ENCODE measurements at regions not wholly inside any gene's neighbourhood (a gene's known extent, or its start where the extent isn't known, plus 50 kb on each side); places are given as distances from the start of the nearest gene placed in this dataset.

DNA sequence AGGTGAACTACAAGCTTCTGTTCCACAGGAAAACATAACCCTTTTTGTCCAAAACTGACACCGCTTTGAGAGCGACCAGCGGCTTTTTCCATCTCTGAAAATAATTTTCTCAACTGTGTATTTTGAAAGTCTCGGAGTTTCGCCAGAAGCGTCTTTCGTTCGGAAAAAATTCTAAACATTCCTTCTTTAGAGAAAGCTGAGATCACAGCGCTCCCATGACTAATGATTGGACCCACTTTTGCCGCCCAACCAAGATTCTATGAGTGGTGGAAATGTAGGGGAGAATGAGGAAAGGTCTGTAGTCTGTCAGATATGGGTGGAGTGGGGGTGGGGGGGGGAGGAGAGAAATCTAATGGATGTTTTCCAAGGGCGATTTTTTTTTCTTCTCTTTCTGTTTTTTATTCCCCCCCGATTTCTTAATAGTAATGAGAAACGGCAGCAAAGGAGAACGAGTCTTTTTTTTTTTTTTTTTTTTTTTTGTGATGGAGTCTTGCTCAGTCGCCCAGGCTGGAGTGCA, 189.3 kb downstream of the TRIM27 start:
- no peak for DNase-seq (ENCODE audit: low read depth, low spot score)

DNA sequence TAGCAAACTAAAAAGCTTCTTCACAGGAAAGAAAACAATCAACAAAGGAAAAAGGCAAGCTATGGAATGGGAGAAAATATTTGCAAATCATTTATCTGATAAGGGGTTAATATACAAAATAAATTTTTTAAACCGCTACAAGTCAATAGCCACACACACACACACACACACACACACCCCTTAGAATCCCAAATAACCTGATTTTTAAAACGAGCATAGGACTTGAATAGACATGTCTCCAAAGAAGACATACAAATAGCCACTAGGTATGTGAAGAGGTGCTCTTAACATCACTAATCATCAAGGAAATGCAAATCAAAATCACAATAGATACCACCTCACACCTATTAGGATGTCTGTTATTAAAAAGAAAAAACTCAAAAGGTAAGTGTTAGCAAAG, 187.7 kb downstream of the TRIM27 start:
- DNase-seq (ENCODE audit: low read depth, low spot score), result no peak

DNA sequence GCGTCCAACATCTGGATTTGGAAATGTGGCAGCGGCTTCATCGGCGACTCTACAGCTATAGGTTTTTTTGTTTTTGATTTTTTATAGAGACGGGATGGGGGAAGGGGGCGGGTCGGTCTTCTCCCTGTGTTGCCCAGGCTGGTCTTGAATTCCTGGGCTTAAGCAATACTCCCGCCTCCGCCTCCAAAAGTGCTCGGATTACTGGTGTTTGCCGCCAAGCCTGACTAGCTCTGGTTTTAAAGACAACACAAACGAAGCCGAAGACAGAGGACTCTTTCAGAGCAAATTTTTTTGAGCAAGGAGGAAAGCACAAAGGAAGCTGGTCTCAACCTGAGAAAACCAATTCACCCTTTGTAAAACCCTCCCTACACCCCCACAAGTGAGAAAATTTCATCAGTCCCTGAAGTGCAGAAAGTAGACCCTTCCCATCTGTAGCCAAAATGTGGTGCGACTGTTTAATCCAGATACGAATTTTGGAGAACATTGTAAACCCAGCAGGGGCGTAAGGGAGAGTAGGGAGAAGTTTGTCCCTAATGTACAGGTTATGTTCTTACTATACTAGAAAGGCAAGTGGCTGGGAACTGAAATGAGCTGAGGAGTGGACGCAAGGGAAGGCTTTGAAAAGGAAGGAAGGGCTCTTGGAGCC, 185.9 kb downstream of the TRIM27 start:
- DNase-seq (ENCODE audit: low read depth, low spot score), result no peak

DNA sequence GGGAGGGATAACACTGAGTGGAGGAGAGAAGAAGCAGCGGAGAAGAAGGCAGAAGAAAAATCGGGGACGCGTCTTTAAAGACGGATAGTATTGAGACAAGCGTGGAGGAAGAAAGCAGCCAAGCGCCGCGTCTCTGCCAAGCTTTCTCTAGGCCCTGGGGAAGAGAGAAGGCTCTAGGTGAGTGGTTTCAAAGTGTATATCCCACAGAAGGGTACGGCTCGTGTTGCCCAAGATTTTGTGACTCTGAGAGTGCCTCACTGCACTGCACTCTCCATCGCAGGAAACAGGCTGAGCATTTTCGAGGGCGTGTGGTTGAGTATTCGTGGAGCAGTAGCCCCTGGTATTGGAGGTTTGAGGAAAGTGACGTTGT, 185.4 kb downstream of the TRIM27 start:
- no peak for DNase-seq (ENCODE audit: low read depth, low spot score)

DNA sequence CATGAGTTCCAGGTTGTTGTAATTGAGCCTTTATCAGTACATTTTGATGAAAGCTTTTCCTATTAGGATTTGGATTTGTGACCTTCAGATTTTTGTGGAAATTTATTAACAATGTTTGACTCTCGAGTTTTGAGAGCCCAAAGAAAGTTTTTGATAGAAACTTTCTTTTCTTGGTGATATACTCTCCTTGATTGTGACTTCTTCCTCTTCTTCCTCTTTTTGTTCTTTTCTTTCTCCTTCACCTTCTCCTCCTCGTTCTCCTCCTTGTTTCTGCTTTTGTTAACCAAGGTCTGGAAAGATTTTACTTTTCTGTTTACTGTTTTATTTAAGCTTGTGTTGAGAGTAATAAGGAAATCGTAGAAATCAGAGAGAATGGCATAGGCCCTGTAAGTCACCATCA, 182.4 kb downstream of the TRIM27 start:
- no peak for DNase-seq (ENCODE audit: low read depth, low spot score)

DNA sequence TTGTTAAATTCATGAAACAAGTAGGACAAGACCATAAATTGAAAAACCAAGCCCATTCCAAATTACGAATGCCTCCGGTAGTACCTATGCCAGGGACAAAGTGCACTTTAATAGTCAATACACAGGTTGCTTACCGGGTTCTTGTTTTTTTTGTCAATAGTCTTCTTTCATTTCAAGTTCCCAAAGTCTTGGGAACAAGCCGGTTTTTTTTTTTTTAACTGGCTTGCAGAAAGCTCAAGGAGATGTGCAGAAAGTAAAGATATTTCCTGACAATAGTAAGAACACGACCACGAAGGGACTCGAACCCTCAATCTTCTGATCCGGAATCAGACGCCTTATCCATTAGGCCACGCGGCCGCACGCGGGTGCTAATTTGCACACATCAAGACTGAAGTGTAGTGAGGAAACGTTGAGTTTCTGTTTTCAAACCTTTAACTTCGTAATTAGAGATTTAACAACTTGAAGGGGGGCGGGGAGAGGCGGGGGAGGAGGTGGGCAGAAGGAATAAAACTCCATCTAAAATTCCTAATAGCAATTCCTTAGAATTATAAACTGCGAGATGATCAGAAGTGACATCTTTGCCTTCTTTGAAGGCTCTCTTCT, 181.0 kb downstream of the TRIM27 start:
- no peak for DNase-seq (ENCODE audit: low read depth, low spot score)

DNA sequence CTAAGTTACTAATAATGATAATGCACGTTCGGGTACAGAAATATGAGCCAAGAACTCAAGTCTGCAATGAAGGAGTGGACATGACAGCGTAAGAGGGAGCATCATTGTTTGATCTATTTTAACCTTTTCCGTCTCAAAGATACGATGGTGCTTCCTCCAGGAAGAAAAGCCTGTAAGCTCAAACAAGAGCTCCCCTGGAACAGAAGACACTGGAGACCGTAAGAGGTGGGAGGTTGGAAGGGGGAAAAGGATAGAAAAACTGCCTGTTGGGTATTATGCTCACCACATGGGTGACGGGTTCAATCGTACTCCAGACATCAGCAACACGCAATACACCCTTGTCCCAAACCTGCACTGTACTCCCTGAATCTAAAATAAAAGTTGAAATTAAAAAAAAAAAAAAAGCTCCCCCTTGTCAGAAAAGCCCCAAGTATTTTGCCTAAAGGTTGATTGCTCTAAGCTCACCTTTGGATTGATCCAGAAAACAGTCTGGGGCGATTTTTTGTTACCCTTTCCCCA, 180.5 kb downstream of the TRIM27 start:
- DNase-seq (ENCODE audit: low read depth, low spot score), result no peak

DNA sequence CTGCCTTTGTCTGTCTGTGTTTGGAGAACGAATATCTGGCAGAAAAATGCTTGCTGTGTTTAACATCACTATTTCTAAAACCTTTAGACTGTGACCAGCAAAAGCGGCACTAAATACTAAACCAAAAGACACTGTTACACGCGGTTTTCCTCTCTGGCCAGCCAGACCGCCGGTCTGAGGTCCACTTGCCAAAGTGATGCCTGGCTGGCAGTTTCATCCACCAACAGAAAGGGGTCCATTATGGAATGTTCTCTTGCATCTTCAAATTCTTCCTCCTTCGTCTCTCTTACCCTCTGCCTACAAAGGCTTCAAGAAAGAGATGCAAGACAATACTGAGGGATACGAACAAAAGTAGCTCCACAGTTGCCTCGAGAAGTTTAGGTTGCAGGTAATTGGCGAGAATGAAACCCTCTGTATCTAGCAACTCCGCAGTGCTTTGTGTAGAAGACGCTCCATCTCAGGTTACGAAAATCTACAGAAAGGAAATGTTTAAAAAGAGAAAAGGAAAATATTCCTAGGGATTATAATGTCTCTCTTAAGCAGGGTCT, 176.6 kb downstream of the TRIM27 start:
- DNase-seq (ENCODE audit: low read depth, low spot score), result no peak

DNA sequence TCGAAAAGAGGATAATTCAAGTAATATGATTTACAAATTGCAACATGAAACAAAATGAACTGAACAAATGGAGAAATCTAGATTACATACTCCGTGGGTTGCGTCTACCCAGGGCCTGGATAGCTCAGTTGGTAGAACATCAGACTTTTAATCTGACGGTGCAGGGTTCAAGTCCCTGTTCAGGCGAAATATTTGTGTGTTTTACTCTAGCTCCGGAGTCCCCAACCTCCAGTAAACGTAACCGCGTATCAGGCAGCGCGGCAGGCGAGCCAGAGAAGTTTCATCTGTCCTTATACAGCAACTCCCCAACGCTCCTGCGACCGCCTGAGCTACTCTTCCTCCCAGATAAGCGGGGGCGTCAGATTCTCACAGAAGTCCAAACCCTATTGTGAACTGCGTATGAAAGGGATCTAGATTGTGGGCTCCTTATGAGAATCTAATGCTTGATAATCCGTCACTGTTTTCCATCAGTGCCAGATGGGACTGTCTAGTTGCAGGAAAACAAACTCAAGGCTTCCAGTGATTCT, 176.1 kb downstream of the TRIM27 start:
- DNase-seq (ENCODE audit: low read depth, low spot score), result no peak

DNA sequence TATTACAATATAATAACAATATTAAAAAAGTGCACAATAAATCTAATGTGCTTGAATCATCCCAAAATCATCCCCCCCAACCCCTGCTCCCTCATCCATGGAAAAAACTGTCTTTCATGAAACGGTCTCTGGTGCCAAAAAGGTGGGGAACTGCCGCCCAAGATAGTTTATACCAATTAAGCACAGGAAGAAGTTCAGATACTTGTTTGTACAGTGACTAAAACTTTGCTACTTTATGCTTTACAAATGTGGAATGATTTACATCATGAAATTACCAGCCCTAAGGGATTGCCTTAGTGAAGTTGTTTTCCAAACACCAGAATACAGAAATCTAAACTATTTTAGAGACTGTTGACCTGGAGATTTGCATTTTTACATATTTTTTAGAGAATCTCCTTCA, 175.6 kb downstream of the TRIM27 start:
- DNase-seq (ENCODE audit: low read depth, low spot score), result no peak

DNA sequence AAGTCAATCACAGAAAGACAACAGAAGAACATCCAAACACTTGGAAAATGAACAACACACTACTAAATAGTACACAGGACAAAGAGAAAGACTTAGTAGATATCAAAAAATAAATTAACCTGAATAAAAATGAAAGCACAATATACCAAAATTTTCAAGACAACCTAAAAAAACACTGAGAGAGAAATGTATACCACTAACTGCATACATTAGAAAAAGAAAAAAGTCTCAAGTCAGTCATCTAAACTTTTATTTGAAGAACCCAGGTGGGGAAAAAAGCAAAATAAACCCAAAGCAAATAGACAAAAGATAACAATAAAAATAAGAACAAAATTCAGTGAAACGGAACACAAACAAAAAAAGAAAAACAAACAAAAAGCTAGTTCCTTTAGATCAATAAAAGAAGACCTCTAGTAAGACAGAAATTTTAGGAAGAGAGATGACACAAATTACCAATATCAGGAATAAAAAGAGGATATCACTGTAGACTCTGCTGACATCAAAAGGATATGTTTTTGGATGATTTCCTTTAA, 172.8 kb downstream of the TRIM27 start:
- DNase-seq (ENCODE audit: low read depth, low spot score), result no peak

DNA sequence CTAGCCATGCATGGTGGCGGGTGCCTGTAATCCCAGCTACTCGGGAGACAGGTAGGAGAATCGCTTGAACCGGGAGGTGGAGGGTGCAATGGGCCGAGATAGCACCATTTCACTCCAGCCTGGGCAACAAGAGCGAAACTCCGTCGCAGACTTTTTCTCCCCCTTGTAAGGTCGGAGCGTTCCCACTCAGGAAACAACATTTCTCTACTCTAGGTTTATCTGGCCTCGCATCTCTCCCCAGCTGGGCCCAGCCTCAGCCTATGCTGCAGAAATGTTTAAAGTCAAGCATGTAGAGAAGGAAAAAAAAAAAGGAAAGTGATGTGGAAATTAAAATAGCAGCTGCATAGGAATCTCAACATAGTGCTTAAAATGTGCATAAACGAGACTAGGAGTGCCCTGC, 172.3 kb downstream of the TRIM27 start:
- no peak for DNase-seq (ENCODE audit: low read depth, low spot score)

DNA sequence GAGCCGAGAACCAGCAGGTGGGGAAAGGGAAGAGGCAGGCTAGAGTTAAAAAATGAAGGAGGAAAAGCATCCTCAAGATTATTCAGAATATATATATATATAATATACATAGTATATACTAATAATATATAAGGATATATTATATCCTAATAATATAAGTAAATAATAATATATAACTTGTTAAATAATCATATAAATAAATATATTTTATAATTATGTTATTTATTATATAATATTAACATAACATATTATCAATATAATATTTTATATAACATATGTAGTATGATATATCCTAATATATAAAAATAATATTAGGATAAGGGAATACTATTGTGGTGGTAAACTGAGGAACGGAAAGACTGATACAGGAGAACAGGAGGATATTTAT, 171.8 kb downstream of the TRIM27 start:
- no peak for DNase-seq (ENCODE audit: low read depth, low spot score)

DNA sequence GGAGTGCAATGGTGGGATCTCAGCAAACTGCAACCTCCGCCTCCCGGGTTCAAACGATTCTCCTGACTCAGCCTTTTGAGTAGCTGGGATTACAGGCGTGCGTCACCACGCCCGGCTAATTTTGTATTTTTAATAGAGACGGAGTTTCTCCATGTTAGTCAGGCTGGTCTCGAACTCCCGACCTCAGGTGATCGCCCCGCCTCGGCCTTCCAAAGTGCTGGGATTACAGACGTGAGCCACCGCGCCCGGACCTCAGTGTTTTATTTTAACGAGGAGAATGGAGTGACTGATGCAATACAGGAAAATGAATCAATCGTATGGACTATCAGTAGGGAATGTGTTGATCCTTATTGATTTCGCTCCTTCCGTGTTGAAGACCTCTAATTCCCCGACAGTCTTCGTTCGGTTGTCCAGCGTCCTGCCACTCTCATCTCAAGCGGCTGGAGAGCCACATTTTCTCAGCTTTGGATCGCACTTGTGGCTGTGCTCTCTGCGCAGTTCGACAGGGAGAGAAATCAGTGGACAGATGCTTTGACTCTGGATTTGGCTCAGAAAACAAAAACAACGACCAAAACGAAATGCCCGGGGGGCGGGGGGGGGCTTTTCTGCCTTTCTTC, 166.2 kb downstream of the TRIM27 start:
- DNase-seq (ENCODE audit: low read depth, low spot score), result no peak

DNA sequence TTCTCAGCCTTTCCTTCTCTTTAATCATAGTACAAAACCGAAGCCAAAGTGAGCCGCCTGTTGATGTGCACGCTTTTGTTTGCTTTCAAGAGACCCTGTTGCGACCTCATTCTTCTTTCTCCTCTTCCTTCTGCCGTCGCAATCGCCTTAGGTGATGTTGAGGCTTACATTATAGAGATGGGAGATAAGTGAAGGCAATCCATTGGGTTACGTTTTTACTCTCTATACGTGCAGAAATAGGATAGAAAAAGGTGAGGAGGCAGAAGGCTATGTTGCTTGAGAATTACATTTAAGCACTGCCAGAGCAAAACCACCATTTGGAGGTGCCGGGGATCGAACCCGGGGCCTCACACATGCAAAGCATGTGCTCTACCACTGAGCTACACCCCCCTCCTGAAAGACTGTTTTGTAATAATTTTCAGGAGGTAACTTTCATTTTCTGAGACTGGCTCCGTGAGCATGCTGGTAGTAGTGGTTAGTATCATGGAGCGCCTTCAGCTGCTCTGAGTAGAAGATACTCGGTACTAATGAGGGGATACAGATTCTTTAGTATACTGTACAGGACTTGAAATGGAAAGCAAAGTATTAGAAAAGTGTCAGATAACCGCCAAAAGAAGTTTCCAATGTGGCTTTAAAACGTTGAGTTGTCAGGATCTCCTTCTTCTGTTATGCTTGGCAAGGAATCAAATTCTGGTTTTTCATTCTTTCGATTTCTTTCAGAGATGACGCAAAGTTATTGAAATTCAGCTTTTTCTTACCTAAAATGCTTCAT, 165.6 kb downstream of the TRIM27 start:
- DNase-seq (ENCODE audit: low read depth, low spot score), result no peak

DNA sequence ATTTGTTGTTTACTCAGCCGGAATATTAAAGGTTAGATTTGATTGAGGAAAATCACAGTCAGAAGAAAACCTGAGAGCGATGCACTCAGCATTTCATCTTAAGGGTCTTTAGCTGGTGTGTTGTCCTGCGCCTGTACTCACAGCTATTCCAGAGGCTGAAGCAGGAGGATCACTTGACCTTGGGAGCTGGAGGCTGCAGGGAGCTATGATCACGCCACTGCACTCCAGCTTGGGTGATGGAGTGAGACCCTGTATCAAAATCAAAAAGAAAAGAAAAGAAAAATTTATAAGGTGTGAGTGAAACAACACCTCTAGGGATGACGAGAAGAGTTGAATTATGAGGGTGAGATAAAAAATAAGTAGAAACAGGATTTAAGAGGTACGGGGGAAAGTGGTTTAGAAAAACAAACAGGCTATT, 165.0 kb downstream of the TRIM27 start:
- DNase-seq (ENCODE audit: low read depth, low spot score), result no peak

DNA sequence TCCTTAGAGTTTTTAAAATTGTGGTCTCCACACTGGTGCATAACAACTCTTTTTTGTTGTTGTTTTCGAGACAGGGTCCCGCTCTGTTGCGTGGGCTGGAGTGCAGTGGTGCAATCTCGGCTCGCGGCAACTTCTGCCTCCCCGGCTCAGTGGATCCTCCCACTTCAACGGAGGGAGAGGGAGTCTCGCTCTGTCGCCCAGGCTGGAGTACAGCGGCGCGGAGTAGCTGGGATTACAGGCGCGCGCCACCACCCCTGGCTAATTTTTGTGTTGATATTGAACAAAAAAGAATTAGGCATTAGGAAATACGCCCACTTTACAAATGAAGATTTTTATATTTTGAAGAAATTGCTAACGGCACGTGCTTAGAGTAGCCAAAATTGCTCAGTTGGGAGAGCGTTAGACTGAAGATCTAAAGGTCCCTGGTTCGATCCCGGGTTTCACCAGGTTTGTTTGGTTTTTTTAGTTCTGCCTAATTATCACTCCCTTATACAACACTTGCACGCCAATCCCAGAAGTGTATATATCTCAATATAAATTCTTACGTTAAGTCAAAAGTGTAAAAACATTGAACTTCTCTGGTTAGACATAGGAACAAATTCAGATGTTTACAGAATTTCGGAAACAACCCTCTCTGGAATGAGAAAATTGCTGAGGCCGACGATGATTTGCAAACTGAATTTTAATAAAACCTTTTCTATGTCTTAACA, 159.6 kb downstream of the TRIM27 start:
- DNase-seq (ENCODE audit: low read depth, low spot score), result no peak

DNA sequence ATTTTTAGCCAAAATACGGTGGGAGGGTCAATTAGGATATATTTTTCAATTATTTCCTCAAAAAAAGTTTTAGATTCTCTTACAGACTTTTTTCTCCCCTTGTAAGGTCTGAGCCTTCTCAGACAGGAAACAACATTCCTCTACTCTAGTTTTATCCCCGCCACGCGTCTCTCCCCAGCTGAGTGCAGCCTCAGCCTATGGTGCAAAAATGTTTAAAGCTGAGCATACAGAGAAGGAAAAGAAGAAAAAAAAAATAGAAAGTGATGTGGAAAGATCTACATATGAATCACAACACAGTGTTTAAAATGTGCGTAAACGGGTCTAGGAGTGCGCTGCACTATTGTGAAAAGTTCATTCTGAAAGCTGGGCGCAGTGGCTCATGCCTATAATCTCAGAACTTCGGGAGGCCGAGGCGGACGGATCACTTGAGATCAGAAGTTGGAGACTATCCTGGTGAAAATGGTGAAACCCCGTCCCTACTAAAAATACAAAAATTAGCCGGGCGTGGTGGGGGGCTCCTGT, 159.0 kb downstream of the TRIM27 start:
- no peak for DNase-seq (ENCODE audit: low read depth, low spot score)

DNA sequence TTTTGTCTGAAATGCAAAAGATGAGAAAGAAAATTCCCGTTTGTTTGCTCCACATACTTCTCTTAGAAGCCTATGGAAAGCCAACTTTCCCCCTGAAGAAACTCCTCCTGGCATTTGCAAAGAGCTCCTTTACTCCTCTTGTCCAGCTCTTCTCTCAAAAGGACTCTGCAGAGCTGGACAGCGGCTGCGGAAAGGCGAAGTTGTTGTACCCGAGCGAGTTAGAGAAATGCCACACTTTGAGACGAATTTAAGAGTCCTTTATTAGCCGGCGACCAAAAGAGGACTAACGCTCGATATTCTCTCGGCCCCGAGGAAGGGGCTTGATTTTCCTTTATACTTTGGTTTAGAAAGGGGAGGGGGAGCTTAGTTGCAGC, 157.8 kb downstream of the TRIM27 start:
- DNase-seq (ENCODE audit: low read depth, low spot score), result no peak

DNA sequence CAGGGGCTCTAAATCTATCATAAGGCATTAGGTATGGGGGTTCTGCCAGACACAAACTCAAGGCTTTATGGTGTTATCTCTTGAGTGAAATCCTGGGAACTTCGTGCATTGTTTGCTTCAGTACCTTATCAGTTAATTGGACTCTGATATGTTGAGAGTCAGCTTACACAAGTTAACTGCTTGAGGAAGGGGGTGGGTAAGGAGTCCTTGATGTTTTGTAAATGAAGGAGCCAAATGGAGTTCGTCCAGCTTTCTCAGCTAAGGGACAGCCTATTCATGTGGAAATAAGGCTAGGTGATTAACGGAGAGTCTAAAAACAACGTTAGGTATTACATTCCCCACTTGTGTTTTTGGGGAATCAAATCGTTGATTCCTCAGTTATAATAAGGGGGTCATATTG, 157.4 kb downstream of the TRIM27 start:
- DNase-seq (ENCODE audit: low read depth, low spot score), result no peak

DNA sequence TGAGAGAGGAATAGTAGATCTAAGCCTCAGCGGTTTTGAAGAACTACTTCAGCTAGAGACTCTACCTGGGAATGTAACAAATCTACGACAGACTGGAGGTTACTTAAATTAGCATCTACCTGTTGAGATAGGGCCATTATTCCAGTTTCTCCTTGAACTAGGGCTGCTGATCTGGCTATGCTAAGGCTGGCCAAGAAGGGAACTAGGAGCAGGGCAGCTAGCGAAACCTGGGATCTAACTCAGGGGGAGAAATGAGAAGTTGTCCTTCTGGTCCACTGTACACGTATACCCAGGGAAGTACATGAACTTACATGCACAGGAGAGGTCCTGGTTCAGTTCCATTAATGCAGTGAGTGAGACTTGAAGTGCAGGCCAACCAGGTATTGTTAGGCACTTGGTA, 156.7 kb downstream of the TRIM27 start:
- no peak for DNase-seq (ENCODE audit: low read depth, low spot score)

Data from brain pericyte (primary cell).